ENCODE measurements at regions not wholly inside any gene's neighbourhood (a gene's known extent, or its start where the extent isn't known, plus 50 kb on each side); places are given as distances from the start of the nearest gene placed in this dataset.

DNA sequence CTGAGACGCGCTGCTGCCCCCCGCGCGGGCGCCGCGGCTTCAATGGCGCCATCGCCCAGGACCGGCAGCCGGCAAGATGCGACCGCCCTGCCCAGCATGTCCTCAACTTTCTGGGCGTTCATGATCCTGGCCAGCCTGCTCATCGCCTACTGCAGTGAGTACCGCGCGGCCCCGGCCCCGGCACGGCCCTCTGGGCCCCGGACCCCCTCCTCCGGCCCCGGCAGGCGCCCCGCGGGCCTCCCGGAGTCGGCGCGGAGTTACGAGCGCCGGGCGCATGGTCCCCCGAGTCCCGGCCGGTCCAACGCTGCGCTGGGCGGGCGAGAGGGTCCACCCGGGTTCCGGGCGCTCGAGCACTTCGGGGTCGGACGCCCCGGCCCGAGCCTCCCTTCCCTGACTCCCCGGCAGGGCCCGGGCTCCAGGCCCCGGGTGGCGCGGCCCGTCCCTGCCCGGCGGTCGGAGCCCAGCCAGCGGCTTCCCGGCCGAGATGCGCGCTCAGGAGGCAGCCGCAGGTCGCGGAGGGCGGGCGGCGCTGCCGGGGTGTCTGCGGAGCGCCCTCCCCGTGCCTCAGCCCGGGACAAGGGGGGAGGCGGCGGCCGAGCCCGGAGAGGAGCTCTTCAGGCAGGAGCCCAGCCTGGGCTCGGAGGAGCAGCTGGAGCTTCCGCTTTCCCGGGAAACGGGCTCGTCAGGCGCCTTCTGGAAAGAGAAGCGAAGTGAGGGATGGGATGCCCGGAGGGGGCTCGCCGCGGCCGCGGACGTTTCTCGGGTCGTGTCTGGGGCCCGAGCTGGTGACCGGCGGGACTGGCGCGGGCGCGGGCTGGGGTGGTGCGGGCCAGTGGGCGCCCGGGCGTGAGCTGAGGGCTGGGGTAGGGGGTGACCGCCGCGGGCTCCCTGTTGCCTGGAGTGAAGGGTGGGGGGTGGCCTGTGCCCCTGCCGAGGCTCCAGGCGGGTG is 1337.8 kb downstream of the BRD1 start:
- ATAC-seq (ENCODE audit: low FRiP score): no peak
- no peak for TF ChIP-seq CTCF (IDR thresholded peaks at IDR 0.05)
- no peak for DNase-seq (ENCODE audit: low spot score)

DNA sequence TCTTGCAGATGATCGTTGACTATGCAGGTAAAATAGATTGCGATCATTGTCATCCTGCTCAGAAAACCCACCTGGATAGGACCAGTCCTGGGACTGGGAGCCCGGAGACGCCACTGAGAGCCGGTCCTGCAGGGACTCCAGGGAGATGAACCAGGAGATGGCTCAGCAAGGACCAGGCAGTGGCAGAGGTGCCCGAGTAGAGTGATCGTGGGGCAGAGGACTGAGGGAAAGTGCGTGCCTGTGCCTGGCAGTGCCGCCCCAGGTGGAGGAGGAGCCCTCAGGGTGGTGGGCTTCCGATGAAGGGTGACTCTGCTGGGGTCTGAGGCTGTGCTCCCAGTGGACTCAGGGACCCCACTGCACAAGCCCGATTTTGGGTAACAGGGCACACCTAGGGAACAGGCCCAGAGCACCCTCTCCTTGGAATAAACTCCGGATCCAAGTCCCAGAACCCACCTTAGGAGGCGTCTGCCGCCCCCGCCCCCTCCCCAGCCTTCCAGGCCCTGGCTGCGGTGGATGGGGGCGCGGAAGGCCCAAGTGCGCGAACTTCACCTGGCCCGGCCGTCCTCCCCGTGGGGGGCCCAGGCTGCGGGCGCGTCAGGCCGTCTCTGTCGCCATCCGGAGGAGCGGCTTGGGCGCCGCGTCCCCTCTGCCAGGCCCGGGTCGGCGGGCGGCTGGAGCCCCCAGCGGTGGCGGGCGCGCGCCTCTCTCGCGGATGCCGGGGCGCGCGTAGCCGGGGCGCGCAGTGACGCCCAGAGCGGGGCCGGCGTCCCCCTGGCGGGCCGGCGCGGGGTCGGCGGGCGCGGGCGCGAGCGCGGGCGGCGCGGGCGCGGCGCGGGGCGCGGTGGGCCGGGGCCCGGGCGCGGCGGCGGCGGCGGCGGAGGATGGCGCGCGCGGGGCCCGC is 1338.8 kb downstream of the BRD1 start:
- TF ChIP-seq CTCF (IDR thresholded peaks at IDR 0.05): no peak
- DNase-seq (ENCODE audit: low spot score) (no peak), ATAC-seq (ENCODE audit: low FRiP score) (no peak)

GRCh38 chr22:48488149-48488551 is 1339.5 kb downstream of the BRD1 start:
- DNase-seq (ENCODE audit: low spot score) (no peak), ATAC-seq (ENCODE audit: low FRiP score) (no peak)
- TF ChIP-seq CTCF (IDR thresholded peaks at IDR 0.05): no peak

DNA sequence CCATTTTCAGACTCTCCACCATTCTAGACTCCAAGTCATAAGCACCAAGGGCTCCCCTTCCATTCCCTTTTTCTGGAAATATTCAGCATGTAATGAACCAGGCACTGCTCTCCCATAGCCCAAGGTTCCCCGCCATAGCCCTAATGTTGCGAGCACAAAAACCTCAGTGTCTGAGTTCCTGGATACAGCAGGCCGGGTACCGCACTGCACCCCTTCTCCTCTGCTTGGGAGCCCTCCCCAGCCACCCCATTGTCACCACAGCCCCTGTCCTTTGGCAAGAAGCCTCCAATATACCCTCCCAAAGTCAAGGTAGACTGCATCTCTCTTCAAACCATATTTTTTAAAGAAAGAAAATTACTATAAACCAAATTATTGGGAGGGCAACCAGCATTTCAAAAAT is 1341.1 kb downstream of the BRD1 start:
- ATAC-seq (ENCODE audit: low FRiP score): no peak
- TF ChIP-seq CTCF (IDR thresholded peaks at IDR 0.05): no peak
- DNase-seq (ENCODE audit: low spot score): no peak

- ATAC-seq (ENCODE audit: low FRiP score): no peak
- DNase-seq (ENCODE audit: low spot score): no peak
- TF ChIP-seq CTCF (IDR thresholded peaks at IDR 0.05): no peak
These were observed 1341.5 kb downstream of the BRD1 start for GRCh38 chr22:48486134-48486532.

GRCh38 chr22:48485149-48486133 is 1342.2 kb downstream of the BRD1 start:
- no peak for TF ChIP-seq CTCF (IDR thresholded peaks at IDR 0.05)
- DNase-seq (ENCODE audit: low spot score) (no peak), ATAC-seq (ENCODE audit: low FRiP score) (no peak)

Data from omental fat pad (tissue), 3 donors.